Neuronal stem cell (in vitro differentiated cells): ENCODE measurements at regions not wholly inside any gene's neighbourhood (a gene's known extent, or its start where the extent isn't known, plus 50 kb on each side); places are given as distances from the start of the nearest gene placed in this dataset.

Experiments
- DNase-seq: peaks from one replicate; pipeline ENCODE4 v3.0.0-alpha.2; 2013; ENCODE audit warnings: low spot score
- H2AFZ ChIP-seq: one replicate; pipeline ENCODE4 v1.6.1; 2013; ENCODE audit warnings: mild to moderate bottlenecking, low read length, inconsistent platforms
- H2AK5ac ChIP-seq: 2 replicates; pipeline ENCODE4 v1.6.1; 2013; ENCODE audit warnings: low read depth, mild to moderate bottlenecking, inconsistent platforms, low read length, moderate library complexity, mixed read lengths
- H2BK120ac ChIP-seq: 2 replicates; pipeline ENCODE4 v1.6.1; 2013; ENCODE audit warnings: low read depth, mild to moderate bottlenecking, inconsistent platforms, low read length, moderate library complexity, mixed read lengths
- H2BK12ac ChIP-seq: one replicate; pipeline ENCODE4 v1.6.1; 2013; ENCODE audit warnings: low read length, inconsistent platforms
- H2BK15ac ChIP-seq: 2 replicates; pipeline ENCODE4 v1.6.1; 2013; ENCODE audit warnings: mild to moderate bottlenecking, low read length, inconsistent platforms, mixed read lengths
- H2BK5ac ChIP-seq: one replicate; pipeline ENCODE4 v1.6.1; 2013; ENCODE audit warnings: inconsistent platforms, mild to moderate bottlenecking, low read length, moderate library complexity
- H3K14ac ChIP-seq: one replicate; pipeline ENCODE4 v1.6.1; 2013; ENCODE audit warnings: low read length, inconsistent platforms
- H3K18ac ChIP-seq: 2 replicates; pipeline ENCODE4 v1.6.1; 2013; ENCODE audit warnings: low read length, inconsistent platforms
- H3K23ac ChIP-seq: 2 replicates; pipeline ENCODE4 v1.6.1; 2013; ENCODE audit warnings: low read depth, mild to moderate bottlenecking, mixed read lengths, low read length, inconsistent platforms; ENCODE audit not compliant: poor library complexity
- H3K27ac ChIP-seq: replicated peaks from 3 replicates; pipeline ENCODE4 v1.5.1; 2013; ENCODE audit warnings: low read length, inconsistent platforms
- H3K27me3 ChIP-seq, 3 experiments: 2 replicates each; pipeline ENCODE4 v1.6.1; 2013; ENCODE audit warnings: low read length in 3 of 3, mild to moderate bottlenecking in 2 of 3, inconsistent platforms in 1 of 3, low read depth in 1 of 3, mixed read lengths in 1 of 3, moderate library complexity in 1 of 3; ENCODE audit not compliant: control insufficient read depth in 3 of 3, insufficient read depth in 3 of 3
- H3K36me3 ChIP-seq, 2 donors: replicated peaks in 1 of 2; 2 replicates each; pipeline ENCODE4 v1.6.1; 2013; ENCODE audit warnings: low read length in 2 of 2; ENCODE audit not compliant: control insufficient read depth in 2 of 2, insufficient read depth in 2 of 2
- H3K4ac ChIP-seq: 2 replicates; pipeline ENCODE4 v1.6.1; 2013; ENCODE audit warnings: inconsistent platforms, mild to moderate bottlenecking, low read length, moderate library complexity
- H3K4me1 ChIP-seq, 2 donors: 1 replicate in 1 of 2; 2 replicates in 1 of 2; pipeline ENCODE4 v1.6.1; 2013; ENCODE audit warnings: low read length in 2 of 2, low read depth in 1 of 2; ENCODE audit not compliant: control insufficient read depth in 2 of 2, insufficient read depth in 1 of 2
- H3K4me2 ChIP-seq: one replicate; pipeline ENCODE4 v1.6.1; 2013; ENCODE audit warnings: mild to moderate bottlenecking, low read length, inconsistent platforms; ENCODE audit not compliant: insufficient read depth, poor library complexity, severe bottlenecking
- H3K4me3 ChIP-seq, 2 donors: 2 replicates each; pipeline ENCODE4 v1.5.1; 2013; ENCODE audit warnings: low read length in 2 of 2, mild to moderate bottlenecking in 2 of 2, inconsistent platforms in 1 of 2, moderate library complexity in 1 of 2
- H3K79me1 ChIP-seq: one replicate; pipeline ENCODE4 v1.6.1; 2013; ENCODE audit warnings: low read depth, mild to moderate bottlenecking, inconsistent platforms, low read length, moderate library complexity
- H3K9ac ChIP-seq: one replicate; pipeline ENCODE4 v1.6.1; 2013; ENCODE audit warnings: mild to moderate bottlenecking, low read depth, low read length, inconsistent platforms; ENCODE audit not compliant: poor library complexity
- H3K9me3 ChIP-seq, 2 donors: replicated peaks in 1 of 2; 2 replicates each; pipeline versions ENCODE3 to v1.6.1; 2013; ENCODE audit warnings: low read length in 2 of 2, mild to moderate bottlenecking in 2 of 2, inconsistent platforms in 1 of 2, low read depth in 1 of 2, mixed read lengths in 1 of 2, moderate library complexity in 1 of 2; ENCODE audit not compliant: control insufficient read depth in 2 of 2, insufficient read depth in 1 of 2
- H4K8ac ChIP-seq: one replicate; pipeline ENCODE4 v1.6.1; 2013; ENCODE audit warnings: low read depth, mild to moderate bottlenecking, inconsistent platforms, low read length, moderate library complexity
- H4K91ac ChIP-seq: one replicate; pipeline ENCODE4 v1.6.1; 2013; ENCODE audit warnings: low read length, low read depth, mild to moderate bottlenecking, inconsistent platforms; ENCODE audit not compliant: poor library complexity
- WGBS, 2 donors: extraction: QIAGEN DNeasy Blood & Tissue Kit; methylation state at CpG; one replicate each; pipeline ENCODE4 v1.1.7; 2013; ENCODE audit warnings: missing lambda C conversion rate in 2 of 2, mixed read lengths in 1 of 2; ENCODE audit not compliant: insufficient read length in 2 of 2, insufficient replicate concordance in 1 of 2; ENCODE audit errors: extremely low coverage in 2 of 2; 5-methylcytosine and 5-hydroxymethylcytosine counted together

DNA sequence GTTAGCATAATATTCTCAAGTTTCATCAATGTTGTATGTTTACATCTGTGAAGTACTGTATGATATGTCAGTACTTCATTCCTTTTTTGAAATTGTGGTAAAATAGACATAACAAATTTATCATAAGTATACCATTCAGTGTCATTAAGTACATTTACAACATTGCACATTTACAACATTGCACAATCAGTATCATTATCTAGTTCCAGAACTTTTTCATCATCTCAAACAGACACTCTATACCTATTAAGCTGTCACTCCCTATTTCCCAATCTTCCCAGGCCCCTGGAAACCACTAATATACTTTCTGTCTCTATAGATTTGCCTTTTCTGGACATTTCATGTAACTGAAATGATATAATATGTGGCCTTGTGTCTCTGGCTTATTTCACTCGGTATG is 75.1 kb upstream of the ATG10 start:
- Histone ChIP-seq H3K4ac (no peak overlapping the region), H4K8ac (no peak overlapping the region), H3K23ac (no peak overlapping the region), H3K4me1 (no peaks in the 10 kb centered on the region), H3K9me3 (peaks cover under 1 to 2% of the 10 kb centered on the region in 2 donors), H3K4me3 (no peak overlapping the region), H3K14ac (no peak overlapping the region), H2BK5ac (no peak overlapping the region), H2BK12ac (no peak overlapping the region), H2AK5ac (no peak overlapping the region), H2BK15ac (no peak overlapping the region), H2BK120ac (no peak overlapping the region), H4K91ac (no peak overlapping the region), H3K27ac (no peak overlapping the region), H3K36me3 (no peaks in the 10 kb centered on the region), H3K4me2 (no peak overlapping the region), H3K79me1 (no peaks in the 10 kb centered on the region), H3K9ac (no peak overlapping the region), H3K18ac (no peak overlapping the region), H2AFZ (no peak overlapping the region), H3K27me3 (no peaks in the 10 kb centered on the region)
- WGBS, 2 donors = no CpG with 5 or more reads among the region's 1 CpG
- DNase-seq = no peak

DNA sequence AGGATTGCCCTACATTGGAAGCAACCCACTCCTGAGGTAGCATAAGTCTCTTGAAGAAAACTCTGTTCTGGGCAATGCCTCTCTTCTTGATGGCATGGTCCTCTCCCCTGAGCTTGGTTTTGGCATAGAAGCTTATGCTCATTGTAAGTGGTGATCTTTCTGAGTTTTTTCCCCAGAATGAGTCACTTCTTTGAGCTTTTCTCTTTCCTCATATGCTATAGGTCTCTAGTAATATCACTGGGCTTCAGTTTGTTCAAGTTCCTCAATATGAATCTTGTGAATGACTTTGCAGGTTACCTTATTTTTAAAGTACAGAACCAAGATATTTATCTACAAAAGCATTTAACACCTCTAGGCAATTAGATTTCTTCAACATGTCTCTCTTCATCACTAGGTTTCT is 76.5 kb upstream of the ATG10 start:
- H2BK12ac ChIP-seq = no peak overlapping the region
- no peaks in the 10 kb centered on the region for H3K27me3 ChIP-seq
- H3K36me3 ChIP-seq = no peaks in the 10 kb centered on the region
- H3K27ac ChIP-seq = no peak overlapping the region
- no peak overlapping the region for H3K18ac ChIP-seq
- no peak overlapping the region for H4K91ac ChIP-seq
- no peak overlapping the region for H2BK15ac ChIP-seq
- no peak overlapping the region for H4K8ac ChIP-seq
- no peaks in the 10 kb centered on the region for H3K4me1 ChIP-seq
- H2AFZ ChIP-seq = no peak overlapping the region
- H3K4me3 ChIP-seq = no peak overlapping the region
- no peak overlapping the region for H3K9ac ChIP-seq
- no peak overlapping the region for H3K14ac ChIP-seq
- H3K23ac ChIP-seq = no peak overlapping the region
- no peaks in the 10 kb centered on the region for H3K79me1 ChIP-seq
- H3K4ac ChIP-seq = no peak overlapping the region
- no peak overlapping the region for H3K4me2 ChIP-seq
- H2BK5ac ChIP-seq = no peak overlapping the region
- H2BK120ac ChIP-seq = no peak overlapping the region
- no peak for DNase-seq
- H3K9me3 ChIP-seq = peaks cover 4 to 11% of the 10 kb centered on the region in 2 donors
- H2AK5ac ChIP-seq = no peak overlapping the region

DNA sequence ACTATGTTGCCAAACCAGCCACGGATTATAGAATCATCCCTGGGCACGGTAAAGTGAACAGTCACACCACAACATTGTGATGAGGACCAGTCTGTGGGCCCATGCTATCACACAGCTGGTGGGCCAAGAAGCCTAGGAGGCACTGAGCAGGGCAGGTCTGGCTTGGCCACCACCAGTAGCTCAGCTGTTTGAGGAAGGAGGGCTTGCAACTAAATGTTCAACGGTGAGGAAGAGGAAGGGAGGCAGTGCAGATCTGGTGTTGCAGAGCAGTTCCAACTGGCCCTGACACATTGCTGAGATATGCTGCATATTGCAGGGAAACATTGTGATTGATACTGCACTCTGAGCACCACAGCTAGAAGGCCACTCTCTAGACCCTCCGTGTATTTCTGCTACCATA is 77.9 kb upstream of the ATG10 start:
- Histone ChIP-seq H3K4me3 (no peak overlapping the region), H3K4ac (no peak overlapping the region), H3K27ac (no peak overlapping the region), H3K27me3 (no peaks in the 10 kb centered on the region), H3K4me2 (no peak overlapping the region), H3K18ac (no peak overlapping the region), H4K91ac (no peak overlapping the region), H2BK15ac (no peak overlapping the region), H3K23ac (no peak overlapping the region), H3K79me1 (no peaks in the 10 kb centered on the region), H3K4me1 (no peaks in the 10 kb centered on the region), H3K14ac (no peak overlapping the region), H2BK12ac (no peak overlapping the region), H2AFZ (no peak overlapping the region), H2BK120ac (no peak overlapping the region), H3K9ac (no peak overlapping the region), H3K9me3 (peaks cover 4 to 15% of the 10 kb centered on the region in 2 donors), H2BK5ac (no peak overlapping the region), H2AK5ac (no peak overlapping the region), H4K8ac (no peak overlapping the region), H3K36me3 (no peaks in the 10 kb centered on the region)
- no CpG with 5 or more reads among the region's 4 CpGs for WGBS, 2 donors
- no peak for DNase-seq

DNA sequence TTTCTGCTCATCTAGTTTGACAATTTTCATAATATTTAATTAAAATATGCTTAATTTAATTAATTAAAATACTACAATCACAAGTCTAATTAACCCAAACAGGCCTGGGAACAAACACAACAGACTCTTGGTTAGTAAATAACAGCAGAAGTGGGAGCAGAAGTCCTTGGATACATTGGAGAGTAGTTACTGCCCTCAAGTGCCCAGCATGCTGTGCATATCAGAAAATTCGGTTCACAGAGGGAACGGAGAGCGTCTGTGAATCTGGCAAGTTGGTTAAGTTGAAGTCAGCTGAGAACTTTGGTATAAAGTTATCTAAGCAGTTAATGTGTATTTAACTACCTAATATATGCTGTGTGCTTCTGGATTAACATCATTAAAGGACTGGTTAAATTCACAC is 87.0 kb upstream of the ATG10 start:
- Histone ChIP-seq H3K18ac (no peak overlapping the region), H2BK15ac (no peak overlapping the region), H2BK120ac (no peak overlapping the region), H2AFZ (no peak overlapping the region), H3K4ac (no peak overlapping the region), H3K23ac (no peak overlapping the region), H3K79me1 (no peaks in the 10 kb centered on the region), H2BK12ac (no peak overlapping the region), H2AK5ac (no peak overlapping the region), H3K36me3 (no peaks in the 10 kb centered on the region), H3K4me3 (no peak overlapping the region), H3K9me3 (peaks cover 0 to 4% of the 10 kb centered on the region in 2 donors), H3K27ac (no peak overlapping the region), H3K4me2 (no peak overlapping the region), H4K91ac (no peak overlapping the region), H2BK5ac (no peak overlapping the region), H3K4me1 (peaks cover 3 to 6% of the 10 kb centered on the region in 2 donors), H3K9ac (no peak overlapping the region), H3K14ac (no peak overlapping the region), H3K27me3 (no peaks in the 10 kb centered on the region), H4K8ac (no peak overlapping the region)
- WGBS, 2 donors = no CpG with 5 or more reads among the region's 3 CpGs
- DNase-seq = no peak
